ENCODE measurements at regions not wholly inside any gene's neighbourhood (a gene's known extent, or its start where the extent isn't known, plus 50 kb on each side); places are given as distances from the start of the nearest gene placed in this dataset.

GRCh38 chr3:127456471-127457093, 134.0 kb downstream of the TPRA1 start:
- no peaks in the 10 kb centered on the region for H3K36me3 Mint-ChIP-seq (ENCODE audit: low read depth)
- intact Hi-C loops (cut with DNase I, micrococcal nuclease) = loop anchor here (2.0 to 10.0 kb wide), 5 partner anchors 82 to 934 kb away; partner anchors contain the start of genes CHST13 (in 1 of the 2) and PLXNA1 (in 1 of the 2)
- ATAC-seq (peak; percentile 17), DNase-seq (peak; percentile 30)
- POLR2A ChIA-PET = no interaction called here
- peaks cover 60% of the 10 kb centered on the region for H3K27me3 Mint-ChIP-seq
- no peak overlapping the region for H3K4me3 Mint-ChIP-seq
- no peak overlapping the region for H3K27ac Mint-ChIP-seq
- CTCF ChIA-PET = interaction anchor here (1.1 to 1.4 kb wide), 3 partner anchors 19 to 90 kb away, joined by 3 to 4 read pairs (median 4); no protein-coding TSS in a partner anchor
- H3K4me1 Mint-ChIP-seq = peaks cover 13% of the 10 kb centered on the region
- H3K9me3 Mint-ChIP-seq (ENCODE audit: low read depth) = no peaks in the 10 kb centered on the region

- intact Hi-C loops (cut with DNase I, micrococcal nuclease) = loop anchor here (1.0 to 10.0 kb wide), 10 partner anchors 81 to 933 kb away; partner anchors contain the start of genes CHST13 (in 1 of the 2) and PLXNA1 (in 1 of the 2)
Observed at GRCh38 chr3:127455541-127456450, 134.7 kb downstream of the TPRA1 start.

GRCh38 chr3:127454968-127455367, 135.6 kb downstream of the TPRA1 start:
- Mint-ChIP-seq H3K27me3 (peaks cover 58% of the 10 kb centered on the region), H3K4me1 (peaks cover 13% of the 10 kb centered on the region), H3K36me3 (ENCODE audit: low read depth) (no peaks in the 10 kb centered on the region), H3K9me3 (ENCODE audit: low read depth) (no peaks in the 10 kb centered on the region), H3K4me3 (no peak overlapping the region), H3K27ac (no peak overlapping the region)
- ChIA-PET CTCF (interaction anchor here (0.9 to 1.4 kb wide), 7 partner anchors 12 to 932 kb away, joined by 3 to 9 read pairs (median 4); no protein-coding TSS in a partner anchor), POLR2A (no interaction called here)
- ATAC-seq (no peak), DNase-seq (no peak)
- intact Hi-C loops (cut with DNase I, micrococcal nuclease) = loop anchor here (1.0 to 10.0 kb wide), 9 partner anchors 80 to 933 kb away; partner anchors contain the start of genes CHST13 (in 1 of the 2) and PLXNA1 (in 1 of the 2)

More at GRCh38 chr3:127455541-127456450, 134.7 kb downstream of the TPRA1 start:
- Mint-ChIP-seq H3K9me3 (ENCODE audit: low read depth) (no peaks in the 10 kb centered on the region), H3K27me3 (peaks cover 60% of the 10 kb centered on the region), H3K4me1 (peaks cover 13% of the 10 kb centered on the region), H3K4me3 (no peak overlapping the region), H3K36me3 (ENCODE audit: low read depth) (no peaks in the 10 kb centered on the region), H3K27ac (no peak overlapping the region)
- peak; percentile 86 for DNase-seq
- ATAC-seq = peak; percentile 95
- ChIA-PET POLR2A (no interaction called here), CTCF (interaction anchor here (0.6 to 1.4 kb wide), 15 partner anchors 9 to 933 kb away, joined by 3 to 9 read pairs (median 3); no protein-coding TSS in a partner anchor)

GRCh38 chr3:127454051-127454450, 136.5 kb downstream of the TPRA1 start:
- no peaks in the 10 kb centered on the region for H3K36me3 Mint-ChIP-seq (ENCODE audit: low read depth)
- peaks cover 13% of the 10 kb centered on the region for H3K4me1 Mint-ChIP-seq
- DNase-seq (no peak), ATAC-seq (no peak)
- intact Hi-C loops (cut with DNase I, micrococcal nuclease) = loop anchor here in 1 of 2 experiments (10.0 kb wide), 2 partner anchors 79 to 469 kb away; partner anchors contain the start of gene PLXNA1
- no peak overlapping the region for H3K4me3 Mint-ChIP-seq
- no peaks in the 10 kb centered on the region for H3K9me3 Mint-ChIP-seq (ENCODE audit: low read depth)
- ChIA-PET POLR2A (no interaction called here), CTCF (interaction anchor here (0.8 to 1.4 kb wide), 3 partner anchors 17 to 932 kb away, joined by 3 to 5 read pairs (median 3); no protein-coding TSS in a partner anchor)
- H3K27me3 Mint-ChIP-seq = peaks cover 49% of the 10 kb centered on the region
- H3K27ac Mint-ChIP-seq = no peak overlapping the region

- DNase-seq = no peak
- H3K27me3 Mint-ChIP-seq = peaks cover 36% of the 10 kb centered on the region
- POLR2A ChIA-PET = no interaction called here
- no peak for ATAC-seq
- intact Hi-C loops (cut with DNase I, micrococcal nuclease) = loop anchor here in 1 of 2 experiments (10.0 kb wide), 2 partner anchors 78 to 468 kb away; partner anchors contain the start of gene PLXNA1
- peaks cover 13% of the 10 kb centered on the region for H3K4me1 Mint-ChIP-seq
- CTCF ChIA-PET = interaction anchor here (1.5 to 1.6 kb wide), 2 partner anchors 10 to 12 kb away, joined by 3 to 4 read pairs; no protein-coding TSS in a partner anchor
- no peaks in the 10 kb centered on the region for H3K36me3 Mint-ChIP-seq (ENCODE audit: low read depth)
- no peak overlapping the region for H3K27ac Mint-ChIP-seq
- no peaks in the 10 kb centered on the region for H3K9me3 Mint-ChIP-seq (ENCODE audit: low read depth)
- H3K4me3 Mint-ChIP-seq = no peak overlapping the region
Observed at GRCh38 chr3:127452321-127452821, 138.2 kb downstream of the TPRA1 start.

GRCh38 chr3:127451321-127451720, 139.2 kb downstream of the TPRA1 start:
- no peaks in the 10 kb centered on the region for H3K36me3 Mint-ChIP-seq (ENCODE audit: low read depth)
- CTCF ChIA-PET = no interaction called here
- H3K27me3 Mint-ChIP-seq = peaks cover 31% of the 10 kb centered on the region

GRCh38 chr3:127450331-127450730, 140.2 kb downstream of the TPRA1 start:
- Mint-ChIP-seq H3K36me3 (ENCODE audit: low read depth) (no peaks in the 10 kb centered on the region), H3K4me1 (no peaks in the 10 kb centered on the region), H3K9me3 (ENCODE audit: low read depth) (no peaks in the 10 kb centered on the region), H3K27ac (no peak overlapping the region), H3K4me3 (no peak overlapping the region), H3K27me3 (peaks cover 27% of the 10 kb centered on the region)
- DNase-seq (no peak), ATAC-seq (no peak)
- intact Hi-C loops (cut with DNase I, micrococcal nuclease) = loop anchor here in 1 of 2 experiments (10.0 kb wide), 2 partner anchors 76 to 466 kb away; partner anchors contain the start of gene PLXNA1
- CTCF ChIA-PET = no interaction called here
- POLR2A ChIA-PET = no interaction called here

More at GRCh38 chr3:127451321-127451720, 139.2 kb downstream of the TPRA1 start:
- H3K9me3 Mint-ChIP-seq (ENCODE audit: low read depth) = no peaks in the 10 kb centered on the region
- intact Hi-C loops (cut with DNase I, micrococcal nuclease) = loop anchor here in 1 of 2 experiments (10.0 kb wide), 2 partner anchors 77 to 467 kb away; partner anchors contain the start of gene PLXNA1
- no peak for DNase-seq
- H3K27ac Mint-ChIP-seq = no peak overlapping the region
- ATAC-seq = no peak
- POLR2A ChIA-PET = no interaction called here
- no peak overlapping the region for H3K4me3 Mint-ChIP-seq
- peaks cover 5% of the 10 kb centered on the region for H3K4me1 Mint-ChIP-seq

- ChIA-PET CTCF (interaction anchor here (1.0 kb wide), 1 partner anchor 94 kb away, joined by 3 read pairs; no protein-coding TSS in a partner anchor), POLR2A (no interaction called here)
- no peaks in the 10 kb centered on the region for H3K9me3 Mint-ChIP-seq (ENCODE audit: low read depth)
- DNase-seq (no peak), ATAC-seq (no peak)
- intact Hi-C loops (cut with DNase I, micrococcal nuclease) = loop anchor here in 1 of 2 experiments (10.0 kb wide), 2 partner anchors 75 to 465 kb away; partner anchors contain the start of gene PLXNA1
- no peak overlapping the region for H3K4me3 Mint-ChIP-seq
- H3K27ac Mint-ChIP-seq = no peak overlapping the region
- peaks cover 20% of the 10 kb centered on the region for H3K27me3 Mint-ChIP-seq
- no peaks in the 10 kb centered on the region for H3K4me1 Mint-ChIP-seq
- H3K36me3 Mint-ChIP-seq (ENCODE audit: low read depth) = no peaks in the 10 kb centered on the region
Observed at GRCh38 chr3:127449486-127450212, 140.9 kb downstream of the TPRA1 start.

GRCh38 chr3:127448671-127449070, 141.9 kb downstream of the TPRA1 start:
- intact Hi-C loops (cut with DNase I, micrococcal nuclease) = no loop called here
- CTCF ChIA-PET = interaction anchor here (1.0 kb wide), 1 partner anchor 95 kb away, joined by 3 read pairs; no protein-coding TSS in a partner anchor
- H3K36me3 Mint-ChIP-seq (ENCODE audit: low read depth) = no peaks in the 10 kb centered on the region
- H3K4me1 Mint-ChIP-seq = no peaks in the 10 kb centered on the region
- H3K9me3 Mint-ChIP-seq (ENCODE audit: low read depth) = no peaks in the 10 kb centered on the region
- H3K27me3 Mint-ChIP-seq = peaks cover 15% of the 10 kb centered on the region
- POLR2A ChIA-PET = no interaction called here
- no peak for DNase-seq
- no peak overlapping the region for H3K4me3 Mint-ChIP-seq
- ATAC-seq = no peak
- no peak overlapping the region for H3K27ac Mint-ChIP-seq

- H3K36me3 Mint-ChIP-seq (ENCODE audit: low read depth) = no peaks in the 10 kb centered on the region
- intact Hi-C loops (cut with DNase I, micrococcal nuclease) = no loop called here
- no peak for DNase-seq
- no peaks in the 10 kb centered on the region for H3K4me1 Mint-ChIP-seq
- ChIA-PET POLR2A (no interaction called here), CTCF (interaction anchor here (1.0 kb wide), 1 partner anchor 250 kb away, joined by 4 read pairs; no protein-coding TSS in a partner anchor)
- no peak for ATAC-seq
- no peaks in the 10 kb centered on the region for H3K9me3 Mint-ChIP-seq (ENCODE audit: low read depth)
- no peak overlapping the region for H3K4me3 Mint-ChIP-seq
- no peak overlapping the region for H3K27ac Mint-ChIP-seq
- H3K27me3 Mint-ChIP-seq = peaks cover 10% of the 10 kb centered on the region
Observed at GRCh38 chr3:127448161-127448561, 142.4 kb downstream of the TPRA1 start.

Data from activated CD4-positive, alpha-beta T cell treated with anti-CD3 and anti-CD28 coated beads for 36 hours (primary cell).